Activated T-cell treated with anti-CD3 and anti-CD28 coated beads, Interleukin-2, amount 50 U/mL, for 24 hours (primary cell): ENCODE measurements at regions not wholly inside any gene's neighbourhood (a gene's known extent, or its start where the extent isn't known, plus 50 kb on each side); places are given as distances from the start of the nearest gene placed in this dataset.

Source experiments
- DNase-seq: peaks from one replicate; pipeline ENCODE4 v3.0.0-alpha.2; 2020
- H3K27ac Mint-ChIP-seq: 2 replicates; pipeline ENCODE4 v1.8.0; 2020; ENCODE audit warnings: mild to moderate bottlenecking, mixed read lengths
- H3K27me3 Mint-ChIP-seq: 2 replicates; pipeline ENCODE4 v1.8.0; 2020; ENCODE audit warnings: mixed read lengths
- H3K36me3 Mint-ChIP-seq: 2 replicates; pipeline ENCODE4 v1.8.0; 2020; ENCODE audit warnings: low read depth, mixed read lengths
- H3K4me1 Mint-ChIP-seq: 2 replicates; pipeline ENCODE4 v1.8.0; 2020; ENCODE audit warnings: low read depth, mixed read lengths
- H3K4me3 Mint-ChIP-seq: 2 replicates; pipeline ENCODE4 v1.8.0; 2020; ENCODE audit warnings: mild to moderate bottlenecking, moderate library complexity, mixed read lengths
- H3K9me3 Mint-ChIP-seq: 2 replicates; pipeline ENCODE4 v1.8.0; 2020; ENCODE audit warnings: mixed read lengths

DNA sequence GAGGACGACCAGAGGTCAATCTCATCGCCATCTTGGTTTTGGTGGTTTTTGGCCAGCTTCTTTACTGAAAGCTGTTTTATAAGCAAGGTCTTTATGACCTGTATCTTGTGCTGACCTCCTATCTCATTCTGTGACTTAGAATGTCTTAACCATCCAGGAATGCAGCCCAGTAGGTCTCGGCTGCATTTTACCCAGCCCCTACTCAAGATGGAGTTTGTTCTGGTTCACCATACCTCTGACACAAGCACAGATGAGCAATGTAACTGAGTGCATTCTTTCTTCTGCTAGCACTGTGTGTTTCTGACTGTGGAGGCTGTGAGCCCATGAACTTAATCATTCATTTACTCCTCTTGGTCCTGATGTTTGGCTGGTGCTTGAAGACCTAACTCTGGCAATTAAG lies 794.5 kb upstream of the CELF2 start:
- Mint-ChIP-seq H3K27ac (no peak overlapping the region), H3K9me3 (no peaks in the 10 kb centered on the region), H3K4me3 (no peak overlapping the region), H3K36me3 (no peaks in the 10 kb centered on the region), H3K4me1 (no peaks in the 10 kb centered on the region), H3K27me3 (no peaks in the 10 kb centered on the region)
- DNase-seq, result no peak

GRCh38 chr10:10225136-10225676 lies 792.5 kb upstream of the CELF2 start:
- no peaks in the 10 kb centered on the region for H3K36me3 Mint-ChIP-seq
- H3K27ac Mint-ChIP-seq, result no peak overlapping the region
- H3K4me3 Mint-ChIP-seq, result no peak overlapping the region
- H3K4me1 Mint-ChIP-seq, result no peaks in the 10 kb centered on the region
- DNase-seq, result no peak
- H3K9me3 Mint-ChIP-seq, result peaks cover under 1% of the 10 kb centered on the region
- no peaks in the 10 kb centered on the region for H3K27me3 Mint-ChIP-seq

DNA sequence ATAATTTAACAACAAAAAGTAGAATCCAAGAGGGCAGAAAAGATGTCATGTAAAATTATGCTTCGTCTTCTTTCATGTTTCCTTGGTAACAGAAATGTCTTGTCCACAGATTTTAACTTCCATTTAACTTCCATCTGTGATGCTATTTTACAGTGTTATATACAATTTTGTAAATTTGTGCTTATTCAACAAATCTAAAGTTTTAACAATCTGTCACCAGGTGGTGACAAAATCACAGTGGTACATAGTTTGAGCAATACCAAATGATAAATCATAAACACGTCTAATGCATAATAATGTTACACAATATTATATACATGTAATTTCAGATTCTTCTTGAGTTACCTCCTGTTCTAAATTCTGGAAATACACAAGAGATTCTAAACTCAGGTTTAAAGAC lies 784.4 kb upstream of the CELF2 start:
- Mint-ChIP-seq H3K9me3 (peaks cover 4% of the 10 kb centered on the region), H3K27me3 (peaks cover 8% of the 10 kb centered on the region), H3K27ac (no peak overlapping the region), H3K4me3 (no peak overlapping the region), H3K36me3 (no peaks in the 10 kb centered on the region), H3K4me1 (no peaks in the 10 kb centered on the region)
- no peak for DNase-seq

GRCh38 chr10:10235003-10235402 lies 782.7 kb upstream of the CELF2 start:
- Mint-ChIP-seq H3K27ac (no peak overlapping the region), H3K4me1 (no peaks in the 10 kb centered on the region), H3K36me3 (no peaks in the 10 kb centered on the region), H3K27me3 (peaks cover 10% of the 10 kb centered on the region), H3K9me3 (peaks cover 4% of the 10 kb centered on the region), H3K4me3 (no peak overlapping the region)
- no peak for DNase-seq

DNA sequence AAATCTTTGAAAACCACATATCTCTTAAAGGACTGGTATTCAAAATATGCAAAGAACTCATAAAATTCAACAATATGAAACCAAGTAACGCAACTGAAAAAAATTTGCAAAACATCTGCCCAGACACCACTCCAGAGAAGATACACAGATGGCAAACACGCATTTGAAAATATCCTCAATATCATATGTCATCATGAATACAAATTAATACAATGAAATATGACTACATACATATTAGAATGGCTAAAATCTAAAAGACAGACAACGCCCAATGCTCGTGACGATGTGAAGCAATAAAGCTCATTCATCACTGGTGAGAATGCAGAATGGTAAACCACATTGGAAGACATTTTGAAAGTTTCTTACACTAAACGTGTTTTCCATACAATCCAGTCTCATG lies 770.1 kb upstream of the CELF2 start:
- DNase-seq, result no peak
- Mint-ChIP-seq H3K36me3 (no peaks in the 10 kb centered on the region), H3K27me3 (peaks cover 8% of the 10 kb centered on the region), H3K27ac (no peak overlapping the region), H3K4me1 (no peaks in the 10 kb centered on the region), H3K9me3 (peaks cover 5% of the 10 kb centered on the region), H3K4me3 (no peak overlapping the region)

GRCh38 chr10:10256860-10257259 lies 760.8 kb upstream of the CELF2 start:
- Mint-ChIP-seq H3K27ac (no peak overlapping the region), H3K9me3 (peaks cover 4% of the 10 kb centered on the region), H3K4me1 (no peaks in the 10 kb centered on the region), H3K4me3 (no peak overlapping the region), H3K36me3 (no peaks in the 10 kb centered on the region), H3K27me3 (no peaks in the 10 kb centered on the region)
- no peak for DNase-seq

GRCh38 chr10:10259013-10259412 lies 758.7 kb upstream of the CELF2 start:
- Mint-ChIP-seq H3K27ac (no peak overlapping the region), H3K9me3 (peaks cover 4% of the 10 kb centered on the region), H3K4me3 (no peak overlapping the region), H3K27me3 (no peaks in the 10 kb centered on the region), H3K4me1 (no peaks in the 10 kb centered on the region), H3K36me3 (no peaks in the 10 kb centered on the region)
- DNase-seq, result no peak

GRCh38 chr10:10270126-10271050 lies 747.3 kb upstream of the CELF2 start:
- Mint-ChIP-seq H3K36me3 (no peaks in the 10 kb centered on the region), H3K4me3 (no peak overlapping the region), H3K9me3 (no peaks in the 10 kb centered on the region), H3K27me3 (peaks cover 3% of the 10 kb centered on the region), H3K27ac (no peak overlapping the region), H3K4me1 (no peaks in the 10 kb centered on the region)
- DNase-seq, result no peak

GRCh38 chr10:10271639-10272192 lies 746.0 kb upstream of the CELF2 start:
- H3K4me3 Mint-ChIP-seq, result no peak overlapping the region
- H3K27ac Mint-ChIP-seq, result no peak overlapping the region
- no peaks in the 10 kb centered on the region for H3K9me3 Mint-ChIP-seq
- H3K4me1 Mint-ChIP-seq, result no peaks in the 10 kb centered on the region
- H3K36me3 Mint-ChIP-seq, result no peaks in the 10 kb centered on the region
- DNase-seq, result no peak
- H3K27me3 Mint-ChIP-seq, result peaks cover 3% of the 10 kb centered on the region

GRCh38 chr10:10273661-10274060 lies 744.0 kb upstream of the CELF2 start:
- no peaks in the 10 kb centered on the region for H3K4me1 Mint-ChIP-seq
- no peak overlapping the region for H3K4me3 Mint-ChIP-seq
- H3K27me3 Mint-ChIP-seq, result no peaks in the 10 kb centered on the region
- no peak overlapping the region for H3K27ac Mint-ChIP-seq
- DNase-seq, result no peak
- no peaks in the 10 kb centered on the region for H3K36me3 Mint-ChIP-seq
- H3K9me3 Mint-ChIP-seq, result no peaks in the 10 kb centered on the region

GRCh38 chr10:10279906-10280305 lies 737.8 kb upstream of the CELF2 start:
- Mint-ChIP-seq H3K27me3 (no peaks in the 10 kb centered on the region), H3K4me1 (no peaks in the 10 kb centered on the region), H3K9me3 (peaks cover 4% of the 10 kb centered on the region), H3K36me3 (no peaks in the 10 kb centered on the region), H3K4me3 (no peak overlapping the region), H3K27ac (no peak overlapping the region)
- DNase-seq, result no peak

GRCh38 chr10:10292501-10292900 lies 725.2 kb upstream of the CELF2 start:
- Mint-ChIP-seq H3K27me3 (peaks cover 8% of the 10 kb centered on the region), H3K27ac (no peak overlapping the region), H3K4me1 (no peaks in the 10 kb centered on the region), H3K36me3 (no peaks in the 10 kb centered on the region), H3K4me3 (no peak overlapping the region), H3K9me3 (no peaks in the 10 kb centered on the region)
- no peak for DNase-seq

GRCh38 chr10:10293041-10293440 lies 724.6 kb upstream of the CELF2 start:
- peaks cover 8% of the 10 kb centered on the region for H3K27me3 Mint-ChIP-seq
- no peaks in the 10 kb centered on the region for H3K36me3 Mint-ChIP-seq
- no peaks in the 10 kb centered on the region for H3K4me1 Mint-ChIP-seq
- no peak for DNase-seq
- H3K27ac Mint-ChIP-seq, result no peak overlapping the region
- H3K9me3 Mint-ChIP-seq, result no peaks in the 10 kb centered on the region
- no peak overlapping the region for H3K4me3 Mint-ChIP-seq

GRCh38 chr10:10293481-10293951 lies 724.2 kb upstream of the CELF2 start:
- H3K4me3 Mint-ChIP-seq, result no peak overlapping the region
- H3K27me3 Mint-ChIP-seq, result peaks cover 8% of the 10 kb centered on the region
- no peaks in the 10 kb centered on the region for H3K4me1 Mint-ChIP-seq
- H3K27ac Mint-ChIP-seq, result no peak overlapping the region
- no peaks in the 10 kb centered on the region for H3K9me3 Mint-ChIP-seq
- DNase-seq, result no peak
- H3K36me3 Mint-ChIP-seq, result no peaks in the 10 kb centered on the region
